ENCODE measurements at regions not wholly inside any gene's neighbourhood (a gene's known extent, or its start where the extent isn't known, plus 50 kb on each side); places are given as distances from the start of the nearest gene placed in this dataset.

- DNase-seq: peak; percentile 7
Observed at GRCh38 chr3:42345811-42346210, 64.6 kb downstream of the LYZL4 start.

GRCh38 chr3:42340466-42340865 lies 69.9 kb downstream of the LYZL4 start:
- no peak for DNase-seq

DNA sequence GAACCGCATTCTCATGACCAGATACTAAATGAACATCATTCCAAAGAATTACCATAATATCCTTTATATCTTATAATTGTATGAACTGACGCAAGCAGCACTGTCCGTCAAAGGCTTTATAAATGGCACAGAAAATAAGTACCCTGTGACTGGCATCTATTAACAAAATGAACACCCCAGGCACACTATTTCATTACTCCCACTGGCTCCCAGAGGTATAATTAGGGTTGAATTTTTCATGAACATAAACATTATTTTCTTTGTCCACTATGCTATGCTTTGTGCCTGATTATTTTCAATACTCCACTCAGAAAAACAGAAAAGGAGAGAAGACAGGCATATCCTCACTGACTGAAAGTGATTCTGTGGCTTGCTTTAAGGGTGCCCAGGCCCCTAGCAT lies 71.1 kb downstream of the LYZL4 start:
- no peak for DNase-seq

DNA sequence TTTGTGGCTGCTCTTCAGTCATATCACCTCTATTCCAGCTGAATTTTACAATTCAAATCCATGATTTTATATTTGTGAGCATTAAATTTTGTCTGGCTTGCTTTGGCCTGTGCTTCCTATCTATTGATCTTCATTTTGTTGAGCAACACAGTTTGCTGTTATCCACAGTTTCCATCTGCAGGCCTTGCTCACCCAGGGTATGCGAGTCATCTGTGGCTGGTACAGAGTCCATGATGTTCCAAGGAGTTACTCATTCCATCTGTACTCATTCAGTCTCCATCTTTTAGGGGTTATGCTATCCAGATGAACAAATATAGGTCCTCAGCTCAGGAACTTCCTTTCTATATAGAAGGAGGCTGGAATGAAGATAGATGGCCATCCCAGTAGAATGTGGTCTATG lies 70.1 kb upstream of the CCK start:
- no peak for DNase-seq

- no peak for DNase-seq
Observed at GRCh38 chr3:42317137-42317536, 51.2 kb upstream of the CCK start.
